GM19351 (cell line): ENCODE measurements at regions not wholly inside any gene's neighbourhood (a gene's known extent, or its start where the extent isn't known, plus 50 kb on each side); places are given as distances from the start of the nearest gene placed in this dataset.

Source experiments
- ATAC-seq: cut with Tn5 transposase; IDR thresholded peaks from one replicate; pipeline ENCODE4 v1.9.1; 2021; ENCODE audit warnings: mild to moderate bottlenecking, moderate library complexity; ENCODE audit not compliant: unreplicated experiment

GRCh38 chr9:126235336-126236243 is 91.0 kb upstream of the MVB12B start:
- no peak for ATAC-seq

- no peak for ATAC-seq
These were observed 90.4 kb upstream of the MVB12B start for GRCh38 chr9:126236273-126236672.

DNA sequence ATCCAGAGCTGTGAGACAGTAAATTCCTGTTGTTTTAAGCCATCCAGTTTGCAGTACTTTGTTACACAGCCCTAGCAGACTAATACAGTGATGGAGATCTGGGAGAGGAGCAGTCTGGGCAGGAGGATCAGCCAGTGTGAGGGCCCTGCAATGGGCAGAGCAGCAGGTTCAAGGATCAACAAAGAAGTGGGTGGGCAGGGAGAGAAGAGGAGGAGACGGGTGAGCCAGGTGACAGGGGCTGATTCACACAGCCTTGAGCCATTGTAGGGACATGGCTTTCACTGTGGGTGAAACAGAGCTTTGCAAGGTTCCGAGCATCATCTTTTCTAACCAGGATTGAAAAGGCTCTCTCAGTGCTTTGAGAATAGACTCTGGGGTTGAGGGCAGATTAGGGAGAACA is 88.2 kb upstream of the MVB12B start:
- ATAC-seq = no peak

DNA sequence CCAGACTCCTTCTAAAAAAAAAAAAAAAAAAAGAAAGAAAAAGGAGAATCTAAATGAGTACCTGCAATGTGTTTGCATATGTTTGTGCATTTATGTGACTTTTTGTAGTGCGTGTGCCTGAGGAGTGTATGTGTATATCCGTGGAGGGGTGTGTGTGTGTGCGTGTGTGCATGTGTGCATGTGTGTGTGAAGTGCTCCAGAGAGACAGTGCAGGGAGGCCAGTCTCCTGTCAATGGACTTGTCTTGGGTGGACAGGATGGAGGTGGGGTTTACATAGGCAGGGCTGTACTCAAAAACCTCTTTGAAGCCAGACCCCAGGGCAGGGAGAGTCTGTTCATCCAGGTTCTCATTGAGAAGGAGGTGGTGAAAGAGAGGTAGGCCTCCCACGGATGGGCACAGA is 87.1 kb upstream of the MVB12B start:
- no peak for ATAC-seq

GRCh38 chr9:126240835-126241234 is 85.8 kb upstream of the MVB12B start:
- no peak for ATAC-seq

DNA sequence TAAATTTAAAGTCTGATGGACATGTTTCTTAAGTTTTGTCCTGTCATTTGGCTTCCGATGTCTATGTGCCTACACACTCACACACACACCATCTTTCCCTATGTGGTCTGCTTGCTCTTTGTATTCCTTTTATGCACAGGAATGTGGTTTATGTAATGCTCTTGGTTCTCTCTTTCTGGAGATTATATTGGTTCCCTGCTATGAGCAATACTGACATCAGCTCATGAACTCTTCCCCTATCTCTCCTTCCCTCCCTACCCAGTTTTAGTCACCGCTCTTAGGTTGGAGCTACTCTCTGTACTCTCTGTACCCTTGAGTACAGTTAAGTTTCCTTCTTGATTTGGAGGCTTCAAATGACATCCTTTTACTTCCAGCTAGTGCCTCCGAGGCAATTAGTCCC is 77.9 kb upstream of the MVB12B start:
- no peak for ATAC-seq

- no peak for ATAC-seq
These were observed 64.9 kb upstream of the MVB12B start for GRCh38 chr9:126261584-126262356.

DNA sequence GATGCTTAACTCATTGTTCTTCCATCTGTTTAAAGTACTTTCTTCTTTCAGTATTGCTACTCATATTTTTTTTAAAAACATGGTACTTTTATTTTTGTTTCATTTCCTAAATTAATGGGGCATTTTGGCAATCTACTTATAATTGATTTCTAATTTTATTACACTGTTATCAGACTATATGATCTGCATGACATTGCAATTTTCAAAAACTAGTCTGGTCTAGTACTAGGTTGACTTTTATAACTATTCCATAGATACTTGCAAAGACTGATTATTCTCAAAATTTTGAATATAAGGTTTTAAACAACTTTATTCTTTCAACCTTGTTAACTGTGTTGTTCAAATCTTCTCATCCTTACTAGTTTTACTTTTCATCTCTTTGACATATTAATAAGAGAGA is 63.9 kb upstream of the MVB12B start:
- ATAC-seq = no peak

GRCh38 chr9:126270556-126270955 is 56.1 kb upstream of the MVB12B start:
- ATAC-seq = no peak

DNA sequence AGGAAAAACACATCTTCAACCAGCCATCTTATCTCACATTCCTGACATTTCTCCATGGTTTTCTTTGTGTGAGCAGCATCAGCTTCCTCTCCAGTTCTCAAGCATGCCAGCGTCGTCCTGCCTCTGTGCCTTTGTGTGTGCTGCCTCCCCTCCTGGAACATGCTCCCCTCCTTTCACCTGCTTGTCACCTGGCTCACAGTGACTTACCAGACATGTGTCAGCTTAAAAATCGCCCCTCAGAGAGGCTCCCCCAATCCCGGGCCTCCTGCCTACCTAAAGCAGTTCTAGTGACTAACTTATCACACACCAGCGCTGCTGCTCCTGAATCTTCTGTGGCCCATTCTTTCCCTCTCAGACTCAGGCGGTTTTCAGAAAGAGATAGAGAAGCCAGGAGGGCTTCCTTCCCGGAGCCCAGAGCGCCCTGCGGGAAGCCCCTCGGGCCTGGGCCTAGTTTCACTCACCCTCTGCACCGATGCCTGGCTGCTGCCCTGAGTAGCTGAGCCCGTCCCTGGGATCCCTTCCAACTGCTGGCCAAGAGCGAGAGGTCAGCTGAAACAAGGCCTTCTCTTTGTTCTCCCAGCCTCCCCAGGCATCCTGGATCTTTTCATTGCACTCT is 51.1 kb upstream of the MVB12B start:
- no peak for ATAC-seq

- no peak for ATAC-seq
These were observed 50.4 kb upstream of the MVB12B start for GRCh38 chr9:126276056-126276728.
